Right renal pelvis (tissue), 4 donors: ENCODE measurements at regions not wholly inside any gene's neighbourhood (a gene's known extent, or its start where the extent isn't known, plus 50 kb on each side); places are given as distances from the start of the nearest gene placed in this dataset.
A peak's percentile ranks its signal among the peaks of the same experiment; 100 is the strongest.
"Not testable (repeated sequence)": the region's sequence is repeated elsewhere in the genome, so short reads cannot be mapped to it uniquely, and the experiment has no call there.

Experiments used
- DNase-seq, 4 donors: peaks; one replicate each; pipeline ENCODE4 v3.0.0-alpha.2; 2013; ENCODE audit warnings: low read depth in 4 of 4, low spot score in 3 of 4, missing footprints in 1 of 4

GRCh38 chr1:73517603-73518191 is 680.3 kb downstream of the LRRIQ3 start:
- DNase-seq: no peak

- DNase-seq: no peak
Observed at GRCh38 chr1:73516451-73516850, 681.5 kb downstream of the LRRIQ3 start.

GRCh38 chr1:73511038-73511437 is 686.9 kb downstream of the LRRIQ3 start:
- DNase-seq: no peak

- DNase-seq: no peak
Observed at GRCh38 chr1:73500154-73500553, 697.8 kb downstream of the LRRIQ3 start.

GRCh38 chr1:73499671-73500070 is 698.3 kb downstream of the LRRIQ3 start:
- no peak for DNase-seq

- DNase-seq: no peak
Observed at GRCh38 chr1:73491621-73492020, 706.4 kb downstream of the LRRIQ3 start.

GRCh38 chr1:73475316-73475870 is 722.6 kb downstream of the LRRIQ3 start:
- DNase-seq: peak in 2 of 4 donors; percentile 5 to 10

- no peak for DNase-seq
Observed at GRCh38 chr1:73472810-73473209, 725.2 kb downstream of the LRRIQ3 start.

- no peak for DNase-seq
Observed at GRCh38 chr1:73467731-73468130, 730.2 kb downstream of the LRRIQ3 start.

- DNase-seq: no peak
Observed at GRCh38 chr1:73463873-73464272, 734.1 kb downstream of the LRRIQ3 start.

- no peak for DNase-seq
Observed at GRCh38 chr1:73452522-73452921, 745.5 kb downstream of the LRRIQ3 start.

- not testable (repeated sequence) for DNase-seq
Observed at GRCh38 chr1:73450668-73451067, 747.3 kb downstream of the LRRIQ3 start.

- no peak for DNase-seq
Observed at GRCh38 chr1:73411479-73411878, 786.5 kb downstream of the LRRIQ3 start.

GRCh38 chr1:73401666-73402065 is 796.3 kb downstream of the LRRIQ3 start:
- no peak for DNase-seq

GRCh38 chr1:73382966-73383365 is 815.0 kb downstream of the LRRIQ3 start:
- no peak for DNase-seq

GRCh38 chr1:73366734-73367413 is 831.1 kb downstream of the LRRIQ3 start:
- no peak for DNase-seq

GRCh38 chr1:73359001-73359400 is 839.0 kb downstream of the LRRIQ3 start:
- no peak for DNase-seq

GRCh38 chr1:73356485-73356884 is 841.5 kb downstream of the LRRIQ3 start:
- DNase-seq: no peak

GRCh38 chr1:73343947-73344346 is 854.0 kb downstream of the LRRIQ3 start:
- no peak for DNase-seq

GRCh38 chr1:73333847-73334503 is 864.0 kb downstream of the LRRIQ3 start:
- DNase-seq: no peak

GRCh38 chr1:73331726-73332125 is 866.2 kb downstream of the LRRIQ3 start:
- no peak for DNase-seq

GRCh38 chr1:73327998-73328397 is 870.0 kb downstream of the LRRIQ3 start:
- no peak for DNase-seq
